ENCODE measurements at regions not wholly inside any gene's neighbourhood (a gene's known extent, or its start where the extent isn't known, plus 50 kb on each side); places are given as distances from the start of the nearest gene placed in this dataset.

- TF ChIP-seq FOXJ3 (CRISPR knock-in tag; IDR thresholded peaks at IDR 0.05), result no peak
- TF ChIP-seq, protein P1, sequence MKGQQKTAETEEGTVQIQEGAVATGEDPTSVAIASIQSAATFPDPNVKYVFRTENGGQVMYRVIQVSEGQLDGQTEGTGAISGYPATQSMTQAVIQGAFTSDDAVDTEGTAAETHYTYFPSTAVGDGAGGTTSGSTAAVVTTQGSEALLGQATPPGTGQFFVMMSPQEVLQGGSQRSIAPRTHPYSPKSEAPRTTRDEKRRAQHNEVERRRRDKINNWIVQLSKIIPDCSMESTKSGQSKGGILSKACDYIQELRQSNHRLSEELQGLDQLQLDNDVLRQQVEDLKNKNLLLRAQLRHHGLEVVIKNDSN (IDR thresholded peaks at IDR 0.05; ENCODE audit: borderline replicate concordance, low read depth), result no peak
- no peak for TF ChIP-seq MAX (IDR thresholded peaks at IDR 0.05; ENCODE audit: low read depth)
- TF ChIP-seq EZH2phosphoT487 (IDR thresholded peaks at IDR 0.05; ENCODE audit: borderline replicate concordance, low read depth), result no peak
- TF ChIP-seq NRF1 (IDR thresholded peaks at IDR 0.05; ENCODE audit: low read depth, low read length), result no peak
- TF ChIP-seq CHD2 (IDR thresholded peaks at IDR 0.05; ENCODE audit: low read length, partially characterized antibody), result no peak
- TF ChIP-seq RCOR1 (IDR thresholded peaks at IDR 0.05; ENCODE audit: low read length), result no peak
- TF ChIP-seq PBX3 (IDR thresholded peaks at IDR 0.05), result no peak
Measured at GRCh38 chr5:124353016-124353415, 393.4 kb downstream of the ZNF608 start (continued).

- Histone ChIP-seq H4K20me1 (ENCODE audit: insufficient read depth) (no peaks in the 10 kb centered on the region), H3K4me2 (no peak overlapping the region), H3K4me3 (ENCODE audit: low read depth in 2 of 2, low read length in 1 of 2) (no peak overlapping the region), H3K79me2 (ENCODE audit: insufficient read depth) (no peaks in the 10 kb centered on the region), H3K36me3 (replicated peaks in 1 of 2; ENCODE audit: control insufficient read depth in 1 of 2, insufficient read depth in 2 of 2, low read length in 1 of 2) (no peaks in the 10 kb centered on the region), H3K27ac (ENCODE audit: low read depth in 2 of 2, low read length in 1 of 2) (no peak overlapping the region), H2AFZ (ENCODE audit: low read depth) (no peak overlapping the region), H3F3A (replicated peaks; ENCODE audit: insufficient read depth) (no peaks in the 10 kb centered on the region), H3K9me3 (no peaks in the 10 kb centered on the region), H3K9me2 (no peaks in the 10 kb centered on the region), H3K9ac (no peak overlapping the region), H3K4me1 (ENCODE audit: control insufficient read depth in 1 of 2, insufficient read depth in 2 of 2, low read depth in 1 of 2, low read length in 1 of 2) (no peaks in the 10 kb centered on the region), H3K27me3 (ENCODE audit: insufficient read depth) (no peaks in the 10 kb centered on the region)
- CTCF ChIA-PET, result no interaction called here
- TF ChIP-seq GATA2 (CRISPR knock-in tag; IDR thresholded peaks at IDR 0.05), result no peak
- no peak for TF ChIP-seq ELF1 (IDR thresholded peaks at IDR 0.05)
- no peak for TF ChIP-seq EP300 (IDR thresholded peaks at IDR 0.05; ENCODE audit: borderline replicate concordance in 1 of 2, low read depth in 1 of 2, low read length in 1 of 2)
- TF ChIP-seq FOXM1 (IDR thresholded peaks at IDR 0.05; ENCODE audit: low read depth), result no peak
- no peak for TF ChIP-seq GABPA (IDR thresholded peaks at IDR 0.05; ENCODE audit: low read depth)
- TF ChIP-seq RFX5 (IDR thresholded peaks at IDR 0.05; ENCODE audit: low read length), result no peak
- no peak for TF ChIP-seq FOXJ3 (CRISPR knock-in tag; IDR thresholded peaks at IDR 0.05)
- TF ChIP-seq CHD2 (IDR thresholded peaks at IDR 0.05; ENCODE audit: low read length, partially characterized antibody), result no peak
- TF ChIP-seq MEF2A (IDR thresholded peaks at IDR 0.05; ENCODE audit: borderline replicate concordance, low read depth), result no peak
- TF ChIP-seq FOSL2 (IDR thresholded peaks at IDR 0.05; ENCODE audit: borderline replicate concordance, low read depth), result no peak
- TF ChIP-seq TCF12 (IDR thresholded peaks at IDR 0.05), result no peak
- TF ChIP-seq, protein P2, sequence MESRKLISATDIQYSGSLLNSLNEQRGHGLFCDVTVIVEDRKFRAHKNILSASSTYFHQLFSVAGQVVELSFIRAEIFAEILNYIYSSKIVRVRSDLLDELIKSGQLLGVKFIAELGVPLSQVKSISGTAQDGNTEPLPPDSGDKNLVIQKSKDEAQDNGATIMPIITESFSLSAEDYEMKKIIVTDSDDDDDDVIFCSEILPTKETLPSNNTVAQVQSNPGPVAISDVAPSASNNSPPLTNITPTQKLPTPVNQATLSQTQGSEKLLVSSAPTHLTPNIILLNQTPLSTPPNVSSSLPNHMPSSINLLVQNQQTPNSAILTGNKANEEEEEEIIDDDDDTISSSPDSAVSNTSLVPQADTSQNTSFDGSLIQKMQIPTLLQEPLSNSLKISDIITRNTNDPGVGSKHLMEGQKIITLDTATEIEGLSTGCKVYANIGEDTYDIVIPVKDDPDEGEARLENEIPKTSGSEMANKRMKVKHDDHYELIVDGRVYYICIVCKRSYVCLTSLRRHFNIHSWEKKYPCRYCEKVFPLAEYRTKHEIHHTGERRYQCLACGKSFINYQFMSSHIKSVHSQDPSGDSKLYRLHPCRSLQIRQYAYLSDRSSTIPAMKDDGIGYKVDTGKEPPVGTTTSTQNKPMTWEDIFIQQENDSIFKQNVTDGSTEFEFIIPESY (IDR thresholded peaks at IDR 0.05; ENCODE audit: borderline replicate concordance, low read depth), result no peak
- no peak for TF ChIP-seq MAX (IDR thresholded peaks at IDR 0.05; ENCODE audit: low read depth)
- TF ChIP-seq, protein P3, sequence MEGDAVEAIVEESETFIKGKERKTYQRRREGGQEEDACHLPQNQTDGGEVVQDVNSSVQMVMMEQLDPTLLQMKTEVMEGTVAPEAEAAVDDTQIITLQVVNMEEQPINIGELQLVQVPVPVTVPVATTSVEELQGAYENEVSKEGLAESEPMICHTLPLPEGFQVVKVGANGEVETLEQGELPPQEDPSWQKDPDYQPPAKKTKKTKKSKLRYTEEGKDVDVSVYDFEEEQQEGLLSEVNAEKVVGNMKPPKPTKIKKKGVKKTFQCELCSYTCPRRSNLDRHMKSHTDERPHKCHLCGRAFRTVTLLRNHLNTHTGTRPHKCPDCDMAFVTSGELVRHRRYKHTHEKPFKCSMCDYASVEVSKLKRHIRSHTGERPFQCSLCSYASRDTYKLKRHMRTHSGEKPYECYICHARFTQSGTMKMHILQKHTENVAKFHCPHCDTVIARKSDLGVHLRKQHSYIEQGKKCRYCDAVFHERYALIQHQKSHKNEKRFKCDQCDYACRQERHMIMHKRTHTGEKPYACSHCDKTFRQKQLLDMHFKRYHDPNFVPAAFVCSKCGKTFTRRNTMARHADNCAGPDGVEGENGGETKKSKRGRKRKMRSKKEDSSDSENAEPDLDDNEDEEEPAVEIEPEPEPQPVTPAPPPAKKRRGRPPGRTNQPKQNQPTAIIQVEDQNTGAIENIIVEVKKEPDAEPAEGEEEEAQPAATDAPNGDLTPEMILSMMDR (IDR thresholded peaks at IDR 0.05), result no peak
- DNase-seq, result no peak
- 67% methylated on average over 4 of the region's 4 CpGs for WGBS (ENCODE audit: low lambda C conversion rate)
- POLR2A ChIA-PET, result no interaction called here
Measured at GRCh38 chr5:124352312-124352711, 394.1 kb downstream of the ZNF608 start.

Data from SK-N-SH (cell line).